Stimulated activated naive B cell treated with anti-CD40 and anti-IgM and Interleukin-4, amounts not matched to agents 10 μg/mL and 1 μg/mL and 100 μg/mL, for 72 hours (primary cell): ENCODE measurements at regions not wholly inside any gene's neighbourhood (a gene's known extent, or its start where the extent isn't known, plus 50 kb on each side); places are given as distances from the start of the nearest gene placed in this dataset.
"Not testable (repeated sequence)": the region's sequence is repeated elsewhere in the genome, so short reads cannot be mapped to it uniquely, and the experiment has no call there.

ENCODE experiments used
- ATAC-seq, 2 donors: fragments of 150-1000 bp; cut with Tn5 transposase; replicated peaks; 2 replicates each; pipeline ENCODE4 v1.10.0; 2021; ENCODE audit warnings: moderate library complexity in 1 of 2
- DNase-seq: peaks from one replicate; pipeline ENCODE4 v3.0.0; 2021
- H3K27ac Mint-ChIP-seq: one replicate; pipeline ENCODE4 v1.8.0; 2022; ENCODE audit warnings: mild to moderate bottlenecking, mixed read lengths
- H3K27me3 Mint-ChIP-seq, 2 donors: one replicate each; pipeline ENCODE4 v1.8.0; 2022; ENCODE audit warnings: mixed read lengths in 2 of 2
- H3K36me3 Mint-ChIP-seq, 2 donors: one replicate each; pipeline ENCODE4 v1.8.0; 2022; ENCODE audit warnings: mixed read lengths in 2 of 2, mild to moderate bottlenecking in 1 of 2
- H3K4me1 Mint-ChIP-seq, 2 donors: one replicate each; pipeline ENCODE4 v1.8.0; 2022; ENCODE audit warnings: mixed read lengths in 2 of 2, mild to moderate bottlenecking in 1 of 2
- H3K4me3 Mint-ChIP-seq, 2 donors: one replicate each; pipeline ENCODE4 v1.8.0; 2022; ENCODE audit warnings: mild to moderate bottlenecking in 2 of 2, mixed read lengths in 2 of 2, moderate library complexity in 1 of 2
- H3K9me3 Mint-ChIP-seq, 2 donors: one replicate each; pipeline ENCODE4 v1.8.0; 2022; ENCODE audit warnings: mixed read lengths in 2 of 2, mild to moderate bottlenecking in 1 of 2

GRCh38 chr16:29234536-29235275 is 171.8 kb downstream of the NPIPB11 start:
- not testable (repeated sequence) for ATAC-seq, H3K27me3 Mint-ChIP-seq, DNase-seq, H3K4me3 Mint-ChIP-seq, H3K27ac Mint-ChIP-seq, H3K9me3 Mint-ChIP-seq, H3K4me1 Mint-ChIP-seq
- H3K36me3 Mint-ChIP-seq, result peaks cover 28 to 29% of the 10 kb centered on the region in 2 donors

- H3K4me1 Mint-ChIP-seq, H3K27me3 Mint-ChIP-seq, H3K27ac Mint-ChIP-seq, H3K9me3 Mint-ChIP-seq, DNase-seq, H3K4me3 Mint-ChIP-seq, ATAC-seq: not testable (repeated sequence)
- H3K36me3 Mint-ChIP-seq, result peaks cover 19 to 22% of the 10 kb centered on the region in 2 donors
Observed at GRCh38 chr16:29233705-29234404, 172.7 kb downstream of the NPIPB11 start.

- H3K27ac Mint-ChIP-seq, result peak overlapping the region; percentile 56
- peaks cover 1 to 6% of the 10 kb centered on the region in 2 donors for H3K4me1 Mint-ChIP-seq
Observed at GRCh38 chr16:29232811-29233704, 173.5 kb downstream of the NPIPB11 start.

DNA sequence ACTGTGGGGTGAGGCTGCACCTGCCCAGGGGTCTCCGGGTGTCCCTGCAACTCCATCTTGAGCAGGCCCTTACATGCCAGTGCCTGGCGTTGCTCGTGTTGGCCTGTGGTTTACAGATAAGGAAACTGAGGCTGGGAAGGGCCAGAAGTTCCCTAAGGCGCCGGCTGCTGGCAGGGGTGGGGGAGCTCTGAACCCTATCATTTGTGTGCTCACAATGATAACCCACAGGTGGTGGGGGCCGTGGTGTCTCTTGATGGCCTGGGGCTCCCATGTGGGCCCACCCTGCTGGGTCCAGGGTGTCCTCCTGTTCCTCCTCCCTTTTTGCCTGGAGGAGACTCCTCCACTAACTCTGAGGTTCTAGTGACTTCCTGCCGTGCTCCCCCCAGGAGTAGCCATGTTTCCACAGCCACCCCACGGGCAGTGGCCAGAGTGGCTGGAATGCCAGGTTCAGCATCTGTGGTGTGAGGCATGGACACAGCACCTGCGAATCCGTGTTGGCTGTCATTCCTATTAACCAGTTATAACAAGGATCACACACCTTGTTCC is 174.3 kb downstream of the NPIPB11 start:
- not testable (repeated sequence) for H3K9me3 Mint-ChIP-seq, ATAC-seq

More at GRCh38 chr16:29232811-29233704, 173.5 kb downstream of the NPIPB11 start:
- H3K4me3 Mint-ChIP-seq, result no peak overlapping the region
- DNase-seq (no peak), ATAC-seq (no peak)
- H3K9me3 Mint-ChIP-seq, result peaks cover 0 to 3% of the 10 kb centered on the region in 2 donors
- H3K36me3 Mint-ChIP-seq, result peaks cover 17 to 21% of the 10 kb centered on the region in 2 donors
- no peaks in the 10 kb centered on the region for H3K27me3 Mint-ChIP-seq

GRCh38 chr16:29231244-29231643 is 175.3 kb downstream of the NPIPB11 start:
- H3K9me3 Mint-ChIP-seq, result peaks cover 7% of the 10 kb centered on the region in 2 donors
- H3K4me1 Mint-ChIP-seq, result peaks cover 9 to 17% of the 10 kb centered on the region in 2 donors
- H3K36me3 Mint-ChIP-seq, result peaks cover 24 to 26% of the 10 kb centered on the region in 2 donors
- no peak overlapping the region for H3K27ac Mint-ChIP-seq
- H3K27me3 Mint-ChIP-seq, result no peaks in the 10 kb centered on the region
- ATAC-seq (no peak), DNase-seq (no peak)
- H3K4me3 Mint-ChIP-seq, result no peak overlapping the region

More for the DNA sequence above, 174.3 kb downstream of the NPIPB11 start:
- H3K36me3 Mint-ChIP-seq, result peaks cover 17 to 21% of the 10 kb centered on the region in 2 donors
- not testable (repeated sequence) for DNase-seq, H3K4me3 Mint-ChIP-seq, H3K4me1 Mint-ChIP-seq, H3K27ac Mint-ChIP-seq, H3K27me3 Mint-ChIP-seq

DNA sequence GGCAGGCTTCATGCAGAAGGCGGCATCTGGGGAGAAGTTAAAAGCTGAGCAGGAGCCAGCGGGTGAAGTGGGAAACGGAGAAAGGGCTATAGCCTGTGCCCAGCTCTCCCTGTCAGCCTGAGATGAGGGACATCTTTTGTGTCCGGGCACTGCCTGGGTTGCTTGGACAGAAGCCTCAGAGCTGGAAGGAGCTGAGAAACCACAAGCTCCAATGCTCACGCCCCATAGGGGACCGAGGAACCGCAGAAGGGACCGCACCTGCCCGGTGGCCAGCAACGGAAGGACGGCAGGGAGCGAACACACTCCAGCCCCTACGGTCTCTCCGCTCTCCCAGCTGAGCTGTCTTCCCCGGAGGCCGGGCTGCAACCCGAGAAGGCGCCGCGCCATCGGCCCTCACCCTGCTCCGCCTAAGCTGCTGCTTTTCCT is 175.8 kb downstream of the NPIPB11 start:
- ATAC-seq, result no peak
- DNase-seq, result no peak

GRCh38 chr16:29230006-29230668 is 176.4 kb downstream of the NPIPB11 start:
- H3K27ac Mint-ChIP-seq, H3K9me3 Mint-ChIP-seq, H3K27me3 Mint-ChIP-seq, H3K4me3 Mint-ChIP-seq, DNase-seq, ATAC-seq: not testable (repeated sequence)
- peaks cover 24 to 28% of the 10 kb centered on the region in 2 donors for H3K36me3 Mint-ChIP-seq
- H3K4me1 Mint-ChIP-seq, result peaks cover 9 to 18% of the 10 kb centered on the region in 2 donors

More for the DNA sequence above, 175.8 kb downstream of the NPIPB11 start:
- H3K36me3 Mint-ChIP-seq, result peaks cover 24 to 28% of the 10 kb centered on the region in 2 donors
- no peaks in the 10 kb centered on the region for H3K27me3 Mint-ChIP-seq
- H3K27ac Mint-ChIP-seq, result no peak overlapping the region
- H3K4me3 Mint-ChIP-seq, result no peak overlapping the region
- H3K4me1 Mint-ChIP-seq, result peaks cover 9 to 18% of the 10 kb centered on the region in 2 donors
- H3K9me3 Mint-ChIP-seq, result peaks cover 7% of the 10 kb centered on the region in 2 donors

- not testable (repeated sequence) for H3K4me3 Mint-ChIP-seq, H3K9me3 Mint-ChIP-seq, H3K27ac Mint-ChIP-seq, ATAC-seq, H3K27me3 Mint-ChIP-seq, DNase-seq
- H3K36me3 Mint-ChIP-seq, result peaks cover 24 to 28% of the 10 kb centered on the region in 2 donors
- H3K4me1 Mint-ChIP-seq, result peaks cover 9 to 18% of the 10 kb centered on the region in 2 donors
Observed at GRCh38 chr16:29229616-29230005, 176.9 kb downstream of the NPIPB11 start.

DNA sequence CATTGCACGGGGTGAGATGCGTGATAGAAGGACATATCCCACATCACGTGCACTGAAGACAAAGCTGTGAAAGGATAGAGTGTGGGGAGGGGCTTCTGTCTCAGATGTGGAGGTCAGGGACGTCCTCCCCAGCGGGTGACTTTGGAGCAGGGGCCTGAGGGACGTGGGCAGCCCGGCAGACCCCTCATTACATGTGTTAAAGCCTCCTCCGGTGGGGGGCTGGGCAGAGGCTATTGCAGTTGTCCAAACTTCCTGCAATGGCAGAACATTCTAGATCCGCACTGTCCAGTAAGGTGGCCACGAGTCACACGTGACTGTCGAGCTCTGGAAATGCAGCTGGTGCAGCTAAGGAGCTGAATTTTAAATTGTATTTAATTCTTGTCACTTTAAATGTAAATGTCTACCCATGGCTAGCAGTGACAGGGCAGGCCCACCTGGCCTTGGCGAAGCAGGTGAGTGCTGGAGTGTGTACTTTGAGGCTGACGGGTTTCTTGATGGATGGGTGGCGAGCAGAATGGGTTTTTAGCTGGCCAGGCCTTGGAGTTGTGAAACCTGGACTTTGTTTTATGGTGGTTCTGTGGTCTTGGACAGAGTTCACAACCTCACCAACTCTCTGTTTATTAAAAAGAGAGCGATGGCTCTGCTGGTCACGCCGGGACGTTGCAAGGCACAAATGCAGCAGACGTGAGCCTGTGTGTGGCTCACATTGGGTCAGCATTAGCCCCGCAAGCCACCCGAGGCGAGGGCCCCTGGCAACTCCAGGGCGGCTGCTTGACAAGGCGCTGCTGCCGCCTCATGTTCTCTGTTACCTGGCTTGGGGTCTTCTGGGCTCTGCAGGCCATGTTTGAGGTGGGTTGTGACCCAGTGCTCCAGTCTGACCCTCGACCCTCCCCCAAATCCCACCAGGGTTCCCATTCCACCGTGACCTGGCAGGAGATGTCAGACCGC is 177.6 kb downstream of the NPIPB11 start:
- H3K27me3 Mint-ChIP-seq, DNase-seq, H3K9me3 Mint-ChIP-seq, ATAC-seq, H3K27ac Mint-ChIP-seq, H3K4me3 Mint-ChIP-seq: not testable (repeated sequence)
- Mint-ChIP-seq H3K4me1 (peaks cover 9 to 18% of the 10 kb centered on the region in 2 donors), H3K36me3 (peaks cover 20 to 23% of the 10 kb centered on the region in 2 donors)

DNA sequence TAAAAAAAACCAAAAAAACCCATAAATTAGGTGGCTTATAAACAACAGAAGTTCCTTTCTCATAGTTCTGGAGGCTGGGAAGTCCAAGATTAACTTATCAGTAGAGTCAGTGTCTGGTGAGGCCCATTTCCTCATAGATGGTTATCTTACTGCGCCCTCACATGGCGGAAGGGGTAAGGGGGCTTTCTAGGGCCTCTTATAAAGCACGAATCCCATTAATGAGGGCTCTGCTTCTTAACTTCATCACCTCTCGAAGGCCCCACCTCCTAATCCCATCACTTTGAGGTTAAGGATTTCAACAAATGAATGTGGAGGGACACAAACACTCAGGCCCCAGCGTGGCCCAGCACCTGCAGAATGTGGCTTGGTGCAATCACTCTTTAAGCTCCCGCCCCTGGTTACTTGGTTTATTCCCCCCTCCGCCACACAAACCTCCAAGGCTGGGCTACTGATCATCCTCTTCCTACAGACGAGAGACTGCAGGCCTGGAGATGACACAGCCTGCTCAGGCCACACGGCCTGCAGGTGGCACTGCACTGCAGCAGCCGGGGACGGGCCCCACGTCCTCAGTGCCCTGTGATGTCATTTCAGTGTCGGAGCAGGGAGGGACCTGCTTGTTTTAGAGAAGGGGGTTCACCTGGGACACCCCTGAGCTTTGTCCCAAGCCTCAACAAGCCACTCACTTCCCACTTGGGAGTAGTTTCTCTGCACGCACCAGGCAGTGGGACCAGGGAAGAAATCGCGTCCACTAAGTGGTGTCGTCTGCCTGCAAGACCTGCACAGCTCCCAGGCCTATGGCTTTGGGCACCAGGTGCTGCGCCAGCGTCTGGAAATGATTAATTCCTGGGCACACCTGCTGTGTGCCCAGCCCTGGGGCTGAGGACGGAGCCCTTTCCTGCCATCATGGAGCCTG is 178.5 kb downstream of the NPIPB11 start:
- peaks cover 9 to 18% of the 10 kb centered on the region in 2 donors for H3K4me1 Mint-ChIP-seq
- DNase-seq (peak; percentile 61), ATAC-seq (peak; percentile 100)
- H3K27me3 Mint-ChIP-seq, H3K4me3 Mint-ChIP-seq, H3K27ac Mint-ChIP-seq, H3K9me3 Mint-ChIP-seq: not testable (repeated sequence)
- peaks cover 19 to 21% of the 10 kb centered on the region in 2 donors for H3K36me3 Mint-ChIP-seq

- Mint-ChIP-seq H3K27ac (no peak overlapping the region), H3K9me3 (peaks cover 8 to 13% of the 10 kb centered on the region in 2 donors), H3K27me3 (no peaks in the 10 kb centered on the region), H3K4me1 (peaks cover 9 to 18% of the 10 kb centered on the region in 2 donors), H3K4me3 (no peak overlapping the region), H3K36me3 (peaks cover 27% of the 10 kb centered on the region in 2 donors)
- no peak for ATAC-seq
- no peak for DNase-seq
Observed at GRCh38 chr16:29226782-29227181, 179.7 kb downstream of the NPIPB11 start.

- peaks cover 35 to 38% of the 10 kb centered on the region in 2 donors for H3K36me3 Mint-ChIP-seq
- peaks cover 8 to 13% of the 10 kb centered on the region in 2 donors for H3K9me3 Mint-ChIP-seq
- DNase-seq, H3K27ac Mint-ChIP-seq, H3K27me3 Mint-ChIP-seq, ATAC-seq, H3K4me3 Mint-ChIP-seq: not testable (repeated sequence)
- H3K4me1 Mint-ChIP-seq, result peaks cover 9 to 18% of the 10 kb centered on the region in 2 donors
Observed at GRCh38 chr16:29224675-29225074, 181.8 kb downstream of the NPIPB11 start.
